BJ (cell line): ENCODE measurements at regions not wholly inside any gene's neighbourhood (a gene's known extent, or its start where the extent isn't known, plus 50 kb on each side); places are given as distances from the start of the nearest gene placed in this dataset.

Experiments used
- CTCF ChIA-PET: fragments of 350-600 bp; formaldehyde crosslinking; extraction: SDS; loops from one replicate; lab custom pipeline; 2021; ENCODE audit warnings: antibody characterized with exemption, inconsistent platforms; lab: Yijun Ruan, JAX
- POLR2A ChIA-PET: fragments of 300-600 bp; sonication (Branson Sonifier 250); formaldehyde crosslinking; extraction: SDS; loops from one replicate; lab custom pipeline; 2021; ENCODE audit warnings: antibody characterized with exemption; lab: Charles Lee
- DNase-seq: peaks from one replicate; pipeline ENCODE4 v3.0.0-alpha.2; 2011; ENCODE audit warnings: low read depth
- H3K27me3 ChIP-seq: 2 replicates; pipeline ENCODE4 v1.6.0; 2011; ENCODE audit warnings: low read length; ENCODE audit not compliant: control insufficient read depth, insufficient read depth
- H3K36me3 ChIP-seq: 2 replicates; pipeline ENCODE4 v1.5.1; 2011; ENCODE audit warnings: low read length; ENCODE audit not compliant: control insufficient read depth, insufficient read depth
- H3K4me3 ChIP-seq: 2 replicates; pipeline ENCODE4 v1.5.1; 2011; ENCODE audit warnings: low read depth, mild to moderate bottlenecking, control low read depth, low read length
- TF ChIP-seq, protein P1 (sequence below): IDR thresholded peaks from 2 replicates; pipeline ENCODE4 v1.5.1; 2011; ENCODE audit warnings: low read depth, mild to moderate bottlenecking, control low read depth, inconsistent platforms, low read length, moderate library complexity; ENCODE audit not compliant: insufficient read depth

DNA sequence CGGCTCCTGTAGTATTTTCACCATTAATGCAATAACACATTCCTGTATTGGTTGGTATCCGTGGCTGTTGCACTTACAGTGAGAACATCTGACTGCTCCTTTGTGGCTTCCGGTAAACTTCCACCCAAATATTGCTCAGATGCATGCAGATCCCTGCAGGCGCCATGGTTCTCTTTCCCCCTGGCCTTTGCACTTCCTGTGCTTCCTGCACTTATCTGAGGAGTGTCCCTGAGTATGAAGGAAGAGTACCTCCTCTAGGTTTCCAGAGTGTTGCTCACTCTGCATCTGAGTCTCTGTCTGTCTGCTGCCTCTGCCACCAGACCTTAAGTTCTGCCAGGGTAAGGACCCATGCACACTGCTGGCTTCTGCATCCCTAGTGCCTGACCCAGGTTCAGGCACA, 117.2 kb upstream of the SLC34A2 start:
- CTCF ChIA-PET = no interaction called here
- DNase-seq = no peak
- Histone ChIP-seq H3K27me3 (0 out of 2 replicates have a peak, but pooled peaks cover 2% of the 10 kb centered on the region), H3K4me3 (no peak overlapping the region), H3K36me3 (no peaks in the 10 kb centered on the region)
- POLR2A ChIA-PET = no interaction called here
- TF ChIP-seq, protein P1, sequence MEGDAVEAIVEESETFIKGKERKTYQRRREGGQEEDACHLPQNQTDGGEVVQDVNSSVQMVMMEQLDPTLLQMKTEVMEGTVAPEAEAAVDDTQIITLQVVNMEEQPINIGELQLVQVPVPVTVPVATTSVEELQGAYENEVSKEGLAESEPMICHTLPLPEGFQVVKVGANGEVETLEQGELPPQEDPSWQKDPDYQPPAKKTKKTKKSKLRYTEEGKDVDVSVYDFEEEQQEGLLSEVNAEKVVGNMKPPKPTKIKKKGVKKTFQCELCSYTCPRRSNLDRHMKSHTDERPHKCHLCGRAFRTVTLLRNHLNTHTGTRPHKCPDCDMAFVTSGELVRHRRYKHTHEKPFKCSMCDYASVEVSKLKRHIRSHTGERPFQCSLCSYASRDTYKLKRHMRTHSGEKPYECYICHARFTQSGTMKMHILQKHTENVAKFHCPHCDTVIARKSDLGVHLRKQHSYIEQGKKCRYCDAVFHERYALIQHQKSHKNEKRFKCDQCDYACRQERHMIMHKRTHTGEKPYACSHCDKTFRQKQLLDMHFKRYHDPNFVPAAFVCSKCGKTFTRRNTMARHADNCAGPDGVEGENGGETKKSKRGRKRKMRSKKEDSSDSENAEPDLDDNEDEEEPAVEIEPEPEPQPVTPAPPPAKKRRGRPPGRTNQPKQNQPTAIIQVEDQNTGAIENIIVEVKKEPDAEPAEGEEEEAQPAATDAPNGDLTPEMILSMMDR = no peak

DNA sequence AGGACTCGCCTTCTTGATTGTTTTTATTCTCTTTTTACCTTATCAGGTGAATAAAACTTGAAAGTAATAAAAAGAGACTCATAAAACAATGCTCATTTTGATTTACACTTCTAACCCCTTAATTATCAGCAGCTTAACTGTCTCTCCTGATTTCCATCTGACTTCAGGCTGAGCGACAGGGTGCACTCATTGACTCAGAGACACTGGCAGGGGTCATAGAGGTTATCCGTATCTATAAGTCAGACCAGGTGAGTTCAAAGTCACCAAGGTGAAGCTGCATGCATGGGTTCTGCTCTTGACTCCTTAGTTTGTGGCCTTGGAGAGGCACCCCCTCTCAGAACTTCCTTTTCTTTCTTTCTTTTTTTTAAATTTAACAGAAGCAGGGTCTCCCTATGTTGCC, 116.4 kb upstream of the SLC34A2 start:
- 0 out of 2 replicates have a peak, but pooled peaks cover 2% of the 10 kb centered on the region for H3K27me3 ChIP-seq
- no peaks in the 10 kb centered on the region for H3K36me3 ChIP-seq
- H3K4me3 ChIP-seq = no peak overlapping the region
- ChIA-PET POLR2A (no interaction called here), CTCF (no interaction called here)
- no peak for DNase-seq
- TF ChIP-seq, protein P1 = no peak

DNA sequence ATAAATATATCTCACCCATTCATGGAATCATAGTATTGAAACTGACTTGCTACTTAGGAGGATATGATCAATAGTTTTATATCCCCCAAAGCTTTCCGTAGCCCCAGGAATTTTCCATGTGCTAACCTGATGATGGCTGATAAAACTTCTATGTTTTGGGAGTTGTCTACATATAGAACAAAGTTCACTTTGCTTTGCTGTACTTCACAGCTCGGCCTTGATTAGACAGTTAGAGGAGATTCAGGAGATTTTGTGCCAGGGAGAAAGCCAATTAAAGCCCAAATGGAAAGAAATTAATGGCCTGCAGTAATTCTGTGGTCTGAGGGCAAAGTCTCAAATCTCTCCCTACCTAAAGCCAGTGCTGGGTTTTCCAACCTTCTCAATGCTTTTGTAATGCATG, 114.9 kb upstream of the SLC34A2 start:
- H3K27me3 ChIP-seq = peaks cover 3% of the 10 kb centered on the region; the same call in 1 of the 2 replicates
- H3K4me3 ChIP-seq = no peak overlapping the region
- ChIA-PET CTCF (interaction anchor here (0.6 kb wide), 1 partner anchor 202 kb away, joined by 3 read pairs; no protein-coding TSS in a partner anchor), POLR2A (no interaction called here)
- H3K36me3 ChIP-seq = no peaks in the 10 kb centered on the region
- DNase-seq = no peak
- TF ChIP-seq, protein P1 = no peak

DNA sequence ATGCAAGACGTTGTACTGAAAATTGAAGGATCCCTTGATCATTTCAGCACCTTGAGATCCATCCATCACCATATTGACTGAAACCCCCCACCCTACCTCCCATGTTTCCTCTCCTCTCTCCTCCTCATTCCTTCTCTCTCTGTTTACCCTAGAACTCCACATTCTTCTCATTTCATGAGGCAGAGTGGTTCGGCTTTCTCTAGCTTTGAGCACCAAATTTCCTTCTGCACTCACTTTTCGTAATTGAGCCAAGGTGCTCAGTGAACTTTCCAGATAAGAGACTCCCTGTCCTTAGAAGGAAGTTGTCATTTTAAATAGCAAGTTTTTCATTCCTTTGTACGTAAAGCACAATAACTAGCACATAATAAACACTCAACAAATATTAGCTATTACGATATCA, 108.3 kb upstream of the SLC34A2 start:
- TF ChIP-seq, protein P1 = no peak
- POLR2A ChIA-PET = no interaction called here
- CTCF ChIA-PET = no interaction called here
- no peak overlapping the region for H3K4me3 ChIP-seq
- H3K27me3 ChIP-seq = peaks cover 2% of the 10 kb centered on the region; the same call in 1 of the 2 replicates
- H3K36me3 ChIP-seq = no peaks in the 10 kb centered on the region
- DNase-seq = no peak

DNA sequence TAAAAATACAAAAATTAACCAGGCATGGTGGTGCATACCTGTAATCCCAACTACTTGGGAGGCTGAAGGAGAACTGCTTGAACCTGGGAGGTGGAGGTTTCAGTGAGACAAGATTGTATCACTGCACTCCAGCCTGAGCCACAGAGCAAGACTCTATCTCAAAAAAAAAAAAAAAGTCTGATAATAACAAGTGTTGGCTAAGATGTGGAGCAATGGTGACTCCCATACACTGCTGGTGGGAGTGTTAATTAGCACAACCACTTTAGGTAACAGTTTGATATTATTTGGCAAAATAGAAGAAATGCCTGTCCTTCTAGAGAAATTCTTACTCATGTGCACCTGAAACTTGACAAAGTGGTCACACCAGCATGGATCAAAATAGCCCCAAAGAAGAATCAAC, 106.2 kb upstream of the SLC34A2 start:
- H3K27me3 ChIP-seq = peaks cover 2% of the 10 kb centered on the region; the same call in 1 of the 2 replicates
- TF ChIP-seq, protein P1 = no peak
- no peak overlapping the region for H3K4me3 ChIP-seq
- DNase-seq = no peak
- H3K36me3 ChIP-seq = no peaks in the 10 kb centered on the region
- ChIA-PET CTCF (no interaction called here), POLR2A (no interaction called here)
